ENCODE measurements at regions not wholly inside any gene's neighbourhood (a gene's known extent, or its start where the extent isn't known, plus 50 kb on each side); places are given as distances from the start of the nearest gene placed in this dataset.

DNA sequence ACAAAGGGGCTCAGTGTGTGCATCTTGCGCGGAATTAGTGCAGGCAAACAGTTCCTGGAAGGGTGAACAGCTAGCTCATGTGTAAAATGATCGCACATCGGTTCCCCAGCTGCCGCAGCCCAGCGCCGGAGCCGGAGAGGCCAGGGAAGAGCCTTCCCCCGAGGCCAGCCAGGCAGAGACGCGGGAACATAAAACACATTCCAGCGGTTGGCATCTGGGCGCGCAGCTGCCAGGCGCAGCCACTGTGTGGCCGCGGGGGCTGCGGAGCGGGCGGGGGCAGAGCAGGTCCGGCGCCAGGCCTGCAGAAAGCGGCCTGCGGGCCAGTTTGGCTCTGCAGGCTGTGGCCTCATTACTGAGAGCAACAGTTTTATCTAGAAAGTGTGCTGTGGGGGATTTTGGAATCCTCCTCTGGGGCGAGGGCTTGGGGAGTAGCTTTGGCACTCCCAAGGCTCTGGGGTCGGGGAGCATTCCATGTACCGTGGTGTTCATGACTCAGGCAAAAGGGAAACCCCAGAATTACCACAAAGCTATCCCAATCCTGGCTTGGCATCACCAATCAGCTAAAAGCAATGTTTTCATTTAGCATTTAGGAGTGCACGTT is 74.3 kb downstream of the SAMD9 start:
- TF ChIP-seq, protein P1, sequence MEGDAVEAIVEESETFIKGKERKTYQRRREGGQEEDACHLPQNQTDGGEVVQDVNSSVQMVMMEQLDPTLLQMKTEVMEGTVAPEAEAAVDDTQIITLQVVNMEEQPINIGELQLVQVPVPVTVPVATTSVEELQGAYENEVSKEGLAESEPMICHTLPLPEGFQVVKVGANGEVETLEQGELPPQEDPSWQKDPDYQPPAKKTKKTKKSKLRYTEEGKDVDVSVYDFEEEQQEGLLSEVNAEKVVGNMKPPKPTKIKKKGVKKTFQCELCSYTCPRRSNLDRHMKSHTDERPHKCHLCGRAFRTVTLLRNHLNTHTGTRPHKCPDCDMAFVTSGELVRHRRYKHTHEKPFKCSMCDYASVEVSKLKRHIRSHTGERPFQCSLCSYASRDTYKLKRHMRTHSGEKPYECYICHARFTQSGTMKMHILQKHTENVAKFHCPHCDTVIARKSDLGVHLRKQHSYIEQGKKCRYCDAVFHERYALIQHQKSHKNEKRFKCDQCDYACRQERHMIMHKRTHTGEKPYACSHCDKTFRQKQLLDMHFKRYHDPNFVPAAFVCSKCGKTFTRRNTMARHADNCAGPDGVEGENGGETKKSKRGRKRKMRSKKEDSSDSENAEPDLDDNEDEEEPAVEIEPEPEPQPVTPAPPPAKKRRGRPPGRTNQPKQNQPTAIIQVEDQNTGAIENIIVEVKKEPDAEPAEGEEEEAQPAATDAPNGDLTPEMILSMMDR (IDR thresholded peaks at IDR 0.05; ENCODE audit: borderline replicate concordance, extremely low read depth, low read length, poor library complexity, severe bottlenecking): no peak
- no peak for TF ChIP-seq EZH2 (IDR thresholded peaks at IDR 0.05; ENCODE audit: borderline replicate concordance, low read depth, low read length, severe bottlenecking)
